ENCODE measurements at regions not wholly inside any gene's neighbourhood (a gene's known extent, or its start where the extent isn't known, plus 50 kb on each side); places are given as distances from the start of the nearest gene placed in this dataset.

GRCh38 chr21:24097181-24097580 is 1510.1 kb downstream of the MRPL39 start:
- WGBS, 3 donors = 0% methylated on average over 1 of the region's 1 CpG
- no peaks in the 10 kb centered on the region for H3K4me1 ChIP-seq (ENCODE audit: control insufficient read depth in 3 of 3, insufficient read depth in 2 of 3, low read depth in 1 of 3, low read length in 2 of 3)
- H3K36me3 ChIP-seq (ENCODE audit: control insufficient read depth in 3 of 3, insufficient read depth in 2 of 3, low read depth in 1 of 3, low read length in 3 of 3) = no peaks in the 10 kb centered on the region
- H3K4me3 ChIP-seq (ENCODE audit: low read depth in 1 of 3, low read length in 3 of 3) = no peak overlapping the region
- FAIRE-seq = no peak
- H3K27me3 ChIP-seq (ENCODE audit: control insufficient read depth in 3 of 3, insufficient read depth in 3 of 3, low read length in 3 of 3) = no peaks in the 10 kb centered on the region
- no peak for DNase-seq
- H3K27ac ChIP-seq (ENCODE audit: low read depth in 1 of 3, low read length in 2 of 3) = no peak overlapping the region
- H3K9me3 ChIP-seq (ENCODE audit: control insufficient read depth in 2 of 2, insufficient read depth in 1 of 2, low read depth in 1 of 2, low read length in 1 of 2) = no peaks in the 10 kb centered on the region

- FAIRE-seq (no peak), DNase-seq (no peak)
- H3K4me1 ChIP-seq (ENCODE audit: control insufficient read depth in 3 of 3, insufficient read depth in 2 of 3, low read depth in 1 of 3, low read length in 2 of 3) = no peaks in the 10 kb centered on the region
- H3K27ac ChIP-seq (ENCODE audit: low read depth in 1 of 3, low read length in 2 of 3) = no peak overlapping the region
- H3K27me3 ChIP-seq (ENCODE audit: control insufficient read depth in 3 of 3, insufficient read depth in 3 of 3, low read length in 3 of 3) = no peaks in the 10 kb centered on the region
- H3K4me3 ChIP-seq (ENCODE audit: low read depth in 1 of 3, low read length in 3 of 3) = no peak overlapping the region
- no peaks in the 10 kb centered on the region for H3K36me3 ChIP-seq (ENCODE audit: control insufficient read depth in 3 of 3, insufficient read depth in 2 of 3, low read depth in 1 of 3, low read length in 3 of 3)
- H3K9me3 ChIP-seq (ENCODE audit: control insufficient read depth in 2 of 2, insufficient read depth in 1 of 2, low read depth in 1 of 2, low read length in 1 of 2) = no peaks in the 10 kb centered on the region
- WGBS, 3 donors = 69 to 86% (median 73%) methylated on average over 1 of the region's 1 CpG
Measured at GRCh38 chr21:24096651-24097050, 1510.6 kb downstream of the MRPL39 start.

- FAIRE-seq = no peak
- Histone ChIP-seq H3K27ac (ENCODE audit: low read depth in 1 of 3, low read length in 2 of 3) (no peak overlapping the region), H3K36me3 (ENCODE audit: control insufficient read depth in 3 of 3, insufficient read depth in 2 of 3, low read depth in 1 of 3, low read length in 3 of 3) (no peaks in the 10 kb centered on the region), H3K9me3 (ENCODE audit: control insufficient read depth in 2 of 2, insufficient read depth in 1 of 2, low read depth in 1 of 2, low read length in 1 of 2) (no peaks in the 10 kb centered on the region), H3K4me3 (ENCODE audit: low read depth in 1 of 3, low read length in 3 of 3) (no peak overlapping the region), H3K4me1 (ENCODE audit: control insufficient read depth in 3 of 3, insufficient read depth in 2 of 3, low read depth in 1 of 3, low read length in 2 of 3) (no peaks in the 10 kb centered on the region), H3K27me3 (ENCODE audit: control insufficient read depth in 3 of 3, insufficient read depth in 3 of 3, low read length in 3 of 3) (no peaks in the 10 kb centered on the region)
- no peak for DNase-seq
Measured at GRCh38 chr21:24093032-24093431, 1514.2 kb downstream of the MRPL39 start.

GRCh38 chr21:24076179-24076578 is 1531.1 kb downstream of the MRPL39 start:
- DNase-seq = no peak
- Histone ChIP-seq H3K4me3 (ENCODE audit: low read depth in 1 of 3, low read length in 3 of 3) (no peak overlapping the region), H3K27ac (ENCODE audit: low read depth in 1 of 3, low read length in 2 of 3) (no peak overlapping the region), H3K4me1 (ENCODE audit: control insufficient read depth in 3 of 3, insufficient read depth in 2 of 3, low read depth in 1 of 3, low read length in 2 of 3) (no peaks in the 10 kb centered on the region), H3K9me3 (ENCODE audit: control insufficient read depth in 2 of 2, insufficient read depth in 1 of 2, low read depth in 1 of 2, low read length in 1 of 2) (no peaks in the 10 kb centered on the region), H3K27me3 (ENCODE audit: control insufficient read depth in 3 of 3, insufficient read depth in 3 of 3, low read length in 3 of 3) (no peaks in the 10 kb centered on the region), H3K36me3 (ENCODE audit: control insufficient read depth in 3 of 3, insufficient read depth in 2 of 3, low read depth in 1 of 3, low read length in 3 of 3) (no peaks in the 10 kb centered on the region)
- no peak for FAIRE-seq

- H3K27ac ChIP-seq (ENCODE audit: low read depth in 1 of 3, low read length in 2 of 3) = no peak overlapping the region
- FAIRE-seq = no peak
- WGBS, 3 donors = 81 to 85% (median 82%) methylated on average over 3 of the region's 3 CpGs
Measured at GRCh38 chr21:24055696-24056095, 1551.6 kb downstream of the MRPL39 start.

GRCh38 chr21:24050231-24050630 is 1557.0 kb downstream of the MRPL39 start:
- no peaks in the 10 kb centered on the region for H3K36me3 ChIP-seq (ENCODE audit: control insufficient read depth in 3 of 3, insufficient read depth in 2 of 3, low read depth in 1 of 3, low read length in 3 of 3)
- 43 to 67% (median 55%) methylated on average over 2 of the region's 2 CpGs for WGBS, 3 donors
- FAIRE-seq (no peak), DNase-seq (no peak)
- H3K27me3 ChIP-seq (ENCODE audit: control insufficient read depth in 3 of 3, insufficient read depth in 3 of 3, low read length in 3 of 3) = no peaks in the 10 kb centered on the region
- H3K4me1 ChIP-seq (ENCODE audit: control insufficient read depth in 3 of 3, insufficient read depth in 2 of 3, low read depth in 1 of 3, low read length in 2 of 3) = no peaks in the 10 kb centered on the region
- H3K9me3 ChIP-seq (ENCODE audit: control insufficient read depth in 2 of 2, insufficient read depth in 1 of 2, low read depth in 1 of 2, low read length in 1 of 2) = no peaks in the 10 kb centered on the region
- no peak overlapping the region for H3K4me3 ChIP-seq (ENCODE audit: low read depth in 1 of 3, low read length in 3 of 3)
- H3K27ac ChIP-seq (ENCODE audit: low read depth in 1 of 3, low read length in 2 of 3) = no peak overlapping the region

More at GRCh38 chr21:24055696-24056095, 1551.6 kb downstream of the MRPL39 start:
- no peak overlapping the region for H3K4me3 ChIP-seq (ENCODE audit: low read depth in 1 of 3, low read length in 3 of 3)
- no peak for DNase-seq
- no peaks in the 10 kb centered on the region for H3K36me3 ChIP-seq (ENCODE audit: control insufficient read depth in 3 of 3, insufficient read depth in 2 of 3, low read depth in 1 of 3, low read length in 3 of 3)
- H3K4me1 ChIP-seq (ENCODE audit: control insufficient read depth in 3 of 3, insufficient read depth in 2 of 3, low read depth in 1 of 3, low read length in 2 of 3) = no peaks in the 10 kb centered on the region
- H3K9me3 ChIP-seq (ENCODE audit: control insufficient read depth in 2 of 2, insufficient read depth in 1 of 2, low read depth in 1 of 2, low read length in 1 of 2) = no peaks in the 10 kb centered on the region
- H3K27me3 ChIP-seq (ENCODE audit: control insufficient read depth in 3 of 3, insufficient read depth in 3 of 3, low read length in 3 of 3) = no peaks in the 10 kb centered on the region

- no peak overlapping the region for H3K4me3 ChIP-seq (ENCODE audit: low read depth in 1 of 3, low read length in 3 of 3)
- H3K36me3 ChIP-seq (ENCODE audit: control insufficient read depth in 3 of 3, insufficient read depth in 2 of 3, low read depth in 1 of 3, low read length in 3 of 3) = no peaks in the 10 kb centered on the region
- WGBS, 3 donors = 71 to 86% (median 78%) methylated on average over 6 of the region's 6 CpGs
- H3K27me3 ChIP-seq (ENCODE audit: control insufficient read depth in 3 of 3, insufficient read depth in 3 of 3, low read length in 3 of 3) = no peaks in the 10 kb centered on the region
- DNase-seq (no peak), FAIRE-seq (no peak)
- no peaks in the 10 kb centered on the region for H3K4me1 ChIP-seq (ENCODE audit: control insufficient read depth in 3 of 3, insufficient read depth in 2 of 3, low read depth in 1 of 3, low read length in 2 of 3)
- H3K9me3 ChIP-seq (ENCODE audit: control insufficient read depth in 2 of 2, insufficient read depth in 1 of 2, low read depth in 1 of 2, low read length in 1 of 2) = no peaks in the 10 kb centered on the region
- H3K27ac ChIP-seq (ENCODE audit: low read depth in 1 of 3, low read length in 2 of 3) = no peak overlapping the region
Measured at GRCh38 chr21:24046829-24047443, 1560.3 kb downstream of the MRPL39 start.

- Histone ChIP-seq H3K27ac (ENCODE audit: low read depth in 1 of 3, low read length in 2 of 3) (no peak overlapping the region), H3K4me3 (ENCODE audit: low read depth in 1 of 3, low read length in 3 of 3) (no peak overlapping the region), H3K36me3 (ENCODE audit: control insufficient read depth in 3 of 3, insufficient read depth in 2 of 3, low read depth in 1 of 3, low read length in 3 of 3) (no peaks in the 10 kb centered on the region), H3K4me1 (ENCODE audit: control insufficient read depth in 3 of 3, insufficient read depth in 2 of 3, low read depth in 1 of 3, low read length in 2 of 3) (no peaks in the 10 kb centered on the region), H3K27me3 (ENCODE audit: control insufficient read depth in 3 of 3, insufficient read depth in 3 of 3, low read length in 3 of 3) (no peaks in the 10 kb centered on the region), H3K9me3 (ENCODE audit: control insufficient read depth in 2 of 2, insufficient read depth in 1 of 2, low read depth in 1 of 2, low read length in 1 of 2) (no peaks in the 10 kb centered on the region)
- WGBS, 3 donors = 3 to 7% (median 4%) methylated on average over 2 of the region's 2 CpGs
- no peak for DNase-seq
- no peak for FAIRE-seq
Measured at GRCh38 chr21:24045775-24046215, 1561.5 kb downstream of the MRPL39 start.

GRCh38 chr21:24045373-24045772 is 1561.9 kb downstream of the MRPL39 start:
- H3K36me3 ChIP-seq (ENCODE audit: control insufficient read depth in 3 of 3, insufficient read depth in 2 of 3, low read depth in 1 of 3, low read length in 3 of 3) = no peaks in the 10 kb centered on the region

More at GRCh38 chr21:24045373-24045772, 1561.9 kb downstream of the MRPL39 start:
- no peaks in the 10 kb centered on the region for H3K9me3 ChIP-seq (ENCODE audit: control insufficient read depth in 2 of 2, insufficient read depth in 1 of 2, low read depth in 1 of 2, low read length in 1 of 2)
- no peaks in the 10 kb centered on the region for H3K27me3 ChIP-seq (ENCODE audit: control insufficient read depth in 3 of 3, insufficient read depth in 3 of 3, low read length in 3 of 3)
- H3K4me1 ChIP-seq (ENCODE audit: control insufficient read depth in 3 of 3, insufficient read depth in 2 of 3, low read depth in 1 of 3, low read length in 2 of 3) = no peaks in the 10 kb centered on the region
- 52 to 56% (median 55%) methylated on average over 4 of the region's 4 CpGs for WGBS, 3 donors
- no peak for FAIRE-seq
- no peak overlapping the region for H3K4me3 ChIP-seq (ENCODE audit: low read depth in 1 of 3, low read length in 3 of 3)
- no peak for DNase-seq
- H3K27ac ChIP-seq (ENCODE audit: low read depth in 1 of 3, low read length in 2 of 3) = no peak overlapping the region
